GM10248 (cell line): ENCODE measurements at regions not wholly inside any gene's neighbourhood (a gene's known extent, or its start where the extent isn't known, plus 50 kb on each side); places are given as distances from the start of the nearest gene placed in this dataset.

Experiments used
- CTCF ChIA-PET: fragments of 300-600 bp; sonication (Branson Sonifier 250); formaldehyde crosslinking; extraction: SDS; loops from one replicate; lab custom pipeline; 2021; ENCODE audit warnings: antibody characterized with exemption; lab: Yijun Ruan, JAX
- POLR2A ChIA-PET: fragments of 350-650 bp; sonication (Branson Sonifier 250); formaldehyde crosslinking; extraction: SDS; loops from one replicate; lab custom pipeline; 2020; ENCODE audit warnings: antibody characterized with exemption; lab: Yijun Ruan, JAX
- DNase-seq: peaks from one replicate; pipeline ENCODE4 v3.0.0; 2012; ENCODE audit errors: extremely low spot score
- TF ChIP-seq, protein P1 (sequence below): IDR thresholded peaks from 2 replicates; pipeline ENCODE4 v1.5.1; 2012; ENCODE audit warnings: mild to moderate bottlenecking, low read depth; ENCODE audit errors: extremely low read depth, missing control alignments, control extremely low read depth

DNA sequence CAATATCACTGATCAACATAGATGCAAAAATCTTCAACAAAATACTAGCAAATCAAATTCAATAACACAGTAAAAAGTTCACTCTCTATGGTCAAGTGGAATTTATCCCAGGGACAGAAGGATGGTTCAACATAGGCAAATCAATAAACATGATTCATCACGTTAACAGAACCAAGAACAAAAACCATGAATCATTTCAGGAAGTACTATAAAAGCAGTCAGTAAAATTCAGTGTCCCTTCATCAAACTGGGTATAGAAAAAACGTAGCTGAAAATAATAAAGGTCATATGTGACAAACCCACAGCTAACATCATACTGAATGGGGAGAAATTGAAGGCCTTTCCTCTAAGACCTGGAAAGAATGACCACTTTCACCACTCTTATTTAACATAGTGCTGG, 172.1 kb downstream of the POLR2M start:
- ChIA-PET POLR2A (no interaction called here), CTCF (interaction anchor here (0.7 to 4.6 kb wide), 3 partner anchors 12 to 18 kb away, joined by 3 to 22 read pairs (median 6); no protein-coding TSS in a partner anchor)
- no peak for DNase-seq

DNA sequence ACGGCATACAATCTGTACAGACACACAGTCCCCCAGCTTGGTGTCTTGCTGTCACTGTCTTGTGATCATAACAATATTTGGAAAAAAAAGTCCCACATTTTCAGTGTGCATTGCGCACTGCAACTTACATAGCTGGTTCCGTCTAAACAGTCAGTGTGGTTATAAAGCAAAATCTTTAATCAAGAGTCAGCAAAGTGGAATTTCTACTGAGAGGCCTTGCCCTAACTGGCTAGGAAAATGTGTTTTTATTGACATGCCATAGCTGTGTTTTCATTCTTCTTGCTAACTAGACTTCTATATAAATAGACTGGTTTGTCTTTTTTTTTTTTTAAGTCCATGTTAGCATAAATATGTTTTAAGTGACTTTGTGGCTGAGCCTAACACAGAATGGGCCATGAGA, 174.8 kb downstream of the POLR2M start:
- ChIA-PET CTCF (interaction anchor here (4.6 to 4.8 kb wide), 2 partner anchors 15 to 21 kb away, joined by 22 read pairs; no protein-coding TSS in a partner anchor), POLR2A (no interaction called here)
- TF ChIP-seq, protein P1, sequence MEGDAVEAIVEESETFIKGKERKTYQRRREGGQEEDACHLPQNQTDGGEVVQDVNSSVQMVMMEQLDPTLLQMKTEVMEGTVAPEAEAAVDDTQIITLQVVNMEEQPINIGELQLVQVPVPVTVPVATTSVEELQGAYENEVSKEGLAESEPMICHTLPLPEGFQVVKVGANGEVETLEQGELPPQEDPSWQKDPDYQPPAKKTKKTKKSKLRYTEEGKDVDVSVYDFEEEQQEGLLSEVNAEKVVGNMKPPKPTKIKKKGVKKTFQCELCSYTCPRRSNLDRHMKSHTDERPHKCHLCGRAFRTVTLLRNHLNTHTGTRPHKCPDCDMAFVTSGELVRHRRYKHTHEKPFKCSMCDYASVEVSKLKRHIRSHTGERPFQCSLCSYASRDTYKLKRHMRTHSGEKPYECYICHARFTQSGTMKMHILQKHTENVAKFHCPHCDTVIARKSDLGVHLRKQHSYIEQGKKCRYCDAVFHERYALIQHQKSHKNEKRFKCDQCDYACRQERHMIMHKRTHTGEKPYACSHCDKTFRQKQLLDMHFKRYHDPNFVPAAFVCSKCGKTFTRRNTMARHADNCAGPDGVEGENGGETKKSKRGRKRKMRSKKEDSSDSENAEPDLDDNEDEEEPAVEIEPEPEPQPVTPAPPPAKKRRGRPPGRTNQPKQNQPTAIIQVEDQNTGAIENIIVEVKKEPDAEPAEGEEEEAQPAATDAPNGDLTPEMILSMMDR, result no peak
- DNase-seq, result no peak

More for the DNA sequence above, 172.1 kb downstream of the POLR2M start:
- TF ChIP-seq, protein P1, result no peak

DNA sequence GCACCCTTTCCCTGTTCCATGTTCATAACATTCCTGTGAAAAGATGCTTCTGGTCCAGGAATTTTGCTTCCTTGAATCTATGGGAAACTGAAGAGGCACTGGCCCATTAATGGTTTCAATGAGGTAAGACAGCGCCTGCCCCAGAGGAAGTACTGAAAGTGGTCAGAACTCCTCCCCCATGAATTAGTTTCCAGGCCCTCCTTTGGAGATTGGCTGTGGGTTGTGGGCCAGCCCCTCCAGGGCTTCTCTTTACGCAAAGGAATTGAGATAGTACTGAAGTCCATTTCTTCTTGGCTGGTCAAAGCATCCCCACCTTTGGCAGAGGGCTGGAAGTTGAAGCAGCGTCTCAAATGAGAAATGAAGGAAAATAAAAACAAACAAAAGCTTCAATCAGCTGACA, 175.5 kb downstream of the POLR2M start:
- ChIA-PET CTCF (interaction anchor here (4.8 kb wide), 1 partner anchor 21 kb away, joined by 22 read pairs; no protein-coding TSS in a partner anchor), POLR2A (no interaction called here)
- TF ChIP-seq, protein P1, result no peak
- DNase-seq, result no peak

DNA sequence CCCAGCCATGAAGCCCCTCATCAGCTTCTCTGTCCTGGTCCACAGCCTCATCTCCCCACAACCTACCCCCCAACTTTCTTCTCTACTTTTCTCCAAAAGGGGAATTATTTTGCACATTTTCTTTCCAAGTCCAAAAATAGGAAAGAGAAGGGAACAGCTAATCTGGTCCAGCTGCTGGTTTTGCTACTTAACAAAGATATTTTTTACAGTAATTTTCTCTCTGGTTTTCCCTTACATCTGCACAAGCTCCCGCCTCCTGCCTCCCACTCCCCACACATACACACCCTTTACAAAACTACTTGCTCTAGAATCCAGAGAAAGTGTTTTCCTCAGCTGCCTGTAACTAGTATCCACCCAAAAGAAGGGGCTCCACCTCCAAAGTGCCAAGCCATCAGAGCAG, 177.2 kb downstream of the POLR2M start:
- DNase-seq, result no peak
- TF ChIP-seq, protein P1, result no peak
- CTCF ChIA-PET, result interaction anchor here (1.8 to 4.8 kb wide), 2 partner anchors 16 to 23 kb away, joined by 3 to 22 read pairs; no protein-coding TSS in a partner anchor
- POLR2A ChIA-PET, result no interaction called here

DNA sequence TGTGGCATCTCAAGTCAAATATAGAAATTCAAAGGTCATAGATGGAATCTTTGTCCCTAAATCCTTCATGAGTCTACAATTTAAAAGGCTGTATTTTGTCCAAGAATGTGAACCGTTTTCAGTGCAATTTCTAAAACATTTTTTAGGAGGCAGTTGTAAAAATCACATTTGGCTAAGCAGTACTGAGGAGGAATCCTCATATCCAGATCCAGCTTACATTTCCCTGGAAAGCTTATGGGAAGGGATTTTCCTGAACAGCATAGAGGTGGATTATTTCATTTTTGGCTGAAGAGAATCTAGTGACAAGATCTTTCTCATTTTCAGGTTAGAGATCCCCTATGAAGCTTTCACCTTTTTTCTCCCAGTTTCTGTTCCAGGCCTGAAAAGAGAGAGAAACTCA, 178.4 kb downstream of the POLR2M start:
- DNase-seq, result no peak
- TF ChIP-seq, protein P1, result no peak
- ChIA-PET POLR2A (no interaction called here), CTCF (no interaction called here)

DNA sequence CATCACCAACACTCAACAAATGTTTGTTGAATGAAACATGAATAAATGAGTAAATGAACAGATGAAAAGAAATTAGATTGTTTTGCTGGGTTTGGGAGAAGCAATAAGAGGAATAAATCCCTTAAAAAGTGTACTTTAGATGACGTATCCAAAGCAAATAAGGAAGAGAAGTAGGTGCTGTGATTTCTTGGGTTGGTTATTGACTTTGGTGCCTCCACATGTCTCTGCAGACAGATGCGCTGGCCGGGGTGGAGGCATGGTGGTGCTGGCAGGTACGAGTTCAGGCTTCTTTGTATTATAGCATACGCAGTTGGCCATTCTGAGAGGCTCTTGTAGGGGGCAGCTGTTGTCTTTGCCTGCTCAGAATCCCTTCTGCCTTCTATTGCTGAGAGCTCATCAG, 178.9 kb downstream of the POLR2M start:
- ChIA-PET POLR2A (no interaction called here), CTCF (no interaction called here)
- DNase-seq, result no peak
- TF ChIP-seq, protein P1, result no peak

DNA sequence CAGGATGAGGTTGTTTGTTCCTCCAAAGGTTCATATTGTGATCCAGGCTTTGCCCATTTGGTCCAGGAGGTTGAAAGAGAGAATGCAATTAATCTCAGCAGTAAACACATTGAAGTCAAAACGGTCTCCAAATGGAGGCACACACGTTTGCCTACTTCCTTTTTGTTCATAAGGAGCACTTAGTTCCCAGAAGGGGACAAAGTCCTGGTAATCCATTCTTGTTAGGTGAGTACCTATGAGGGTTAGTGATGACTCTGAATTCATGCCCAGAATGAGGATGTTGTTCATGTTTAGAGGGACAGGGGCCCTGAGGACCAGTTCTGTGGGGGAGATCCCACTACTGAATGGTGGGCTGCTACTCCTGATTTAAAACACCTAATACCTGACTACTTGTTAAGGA, 177.7 kb downstream of the ALDH1A2 start:
- ChIA-PET POLR2A (no interaction called here), CTCF (no interaction called here)
- DNase-seq, result no peak
- TF ChIP-seq, protein P1, result no peak
